ENCODE measurements at regions not wholly inside any gene's neighbourhood (a gene's known extent, or its start where the extent isn't known, plus 50 kb on each side); places are given as distances from the start of the nearest gene placed in this dataset.

- TF ChIP-seq CTCF (IDR thresholded peaks at IDR 0.05), result no peak
- no peak for TF ChIP-seq POLR2A (IDR thresholded peaks at IDR 0.05)
Measured at GRCh38 chr11:111185266-111185665, 60.3 kb upstream of the POU2AF2 start.

Data from lower leg skin (tissue), 3 donors.